NCI-H774 (cell line): ENCODE measurements at regions not wholly inside any gene's neighbourhood (a gene's known extent, or its start where the extent isn't known, plus 50 kb on each side); places are given as distances from the start of the nearest gene placed in this dataset.
"Not testable (repeated sequence)": the region's sequence is repeated elsewhere in the genome, so short reads cannot be mapped to it uniquely, and the experiment has no call there.

Experiments used
- DNase-seq: peaks from one replicate; lab custom pipeline; 2025; lab: John Stamatoyannopoulos, UW

GRCh38 chr21:23886828-23887724, 1720.2 kb downstream of the MRPL39 start:
- no peak for DNase-seq

- no peak for DNase-seq
These were observed 1725.5 kb downstream of the MRPL39 start for GRCh38 chr21:23881783-23882182.

- no peak for DNase-seq
These were observed 1730.2 kb downstream of the MRPL39 start for GRCh38 chr21:23876925-23877558.

- DNase-seq = no peak
These were observed 1733.0 kb downstream of the MRPL39 start for GRCh38 chr21:23874271-23874670.

DNA sequence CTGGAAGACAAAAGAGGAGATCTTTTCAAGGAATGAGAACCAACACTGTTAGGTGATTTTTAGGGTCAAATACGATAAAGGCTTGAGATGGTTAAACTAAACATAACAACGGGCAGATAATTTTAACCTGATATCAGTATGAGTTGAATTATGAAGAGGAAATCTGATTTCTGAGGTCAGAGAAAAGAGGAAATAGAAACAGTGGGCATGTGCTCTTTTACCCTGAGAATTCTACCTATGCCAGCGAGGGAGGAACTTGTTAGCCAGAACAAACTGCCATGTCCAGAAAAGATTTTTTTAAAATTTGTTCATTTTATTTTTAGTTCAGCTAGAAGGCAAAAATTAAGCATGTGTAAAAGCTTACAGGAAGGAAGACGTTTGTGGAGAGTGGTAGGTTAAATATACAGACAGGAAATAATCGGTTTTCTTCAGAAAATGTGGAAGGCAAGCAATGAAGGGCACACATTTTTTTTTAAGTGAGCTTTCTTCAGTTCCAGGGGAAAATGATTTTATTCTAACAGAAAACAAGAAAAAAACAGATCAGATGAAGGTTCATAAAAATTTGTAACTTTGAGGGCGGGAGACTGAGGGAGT, 1745.3 kb downstream of the MRPL39 start:
- no peak for DNase-seq

DNA sequence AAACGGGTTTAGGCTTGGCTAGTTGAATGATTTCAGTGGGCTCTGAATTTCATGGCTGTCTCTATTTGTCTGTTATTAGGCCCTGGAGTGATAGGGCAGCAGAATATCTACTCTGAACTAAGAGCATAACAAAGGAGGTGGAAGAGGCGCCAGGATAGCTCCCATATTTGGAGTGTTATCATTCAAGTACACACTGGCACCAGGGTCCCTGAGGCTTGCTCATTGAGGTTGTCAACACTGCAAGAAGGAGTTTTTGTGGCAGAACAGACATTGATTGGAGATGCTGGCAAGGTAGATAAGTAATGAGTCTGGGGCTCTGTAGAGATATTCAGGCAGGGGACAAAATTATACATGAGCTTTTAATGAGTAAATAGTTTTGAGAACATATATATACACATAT, 1748.4 kb downstream of the MRPL39 start:
- DNase-seq = no peak

DNA sequence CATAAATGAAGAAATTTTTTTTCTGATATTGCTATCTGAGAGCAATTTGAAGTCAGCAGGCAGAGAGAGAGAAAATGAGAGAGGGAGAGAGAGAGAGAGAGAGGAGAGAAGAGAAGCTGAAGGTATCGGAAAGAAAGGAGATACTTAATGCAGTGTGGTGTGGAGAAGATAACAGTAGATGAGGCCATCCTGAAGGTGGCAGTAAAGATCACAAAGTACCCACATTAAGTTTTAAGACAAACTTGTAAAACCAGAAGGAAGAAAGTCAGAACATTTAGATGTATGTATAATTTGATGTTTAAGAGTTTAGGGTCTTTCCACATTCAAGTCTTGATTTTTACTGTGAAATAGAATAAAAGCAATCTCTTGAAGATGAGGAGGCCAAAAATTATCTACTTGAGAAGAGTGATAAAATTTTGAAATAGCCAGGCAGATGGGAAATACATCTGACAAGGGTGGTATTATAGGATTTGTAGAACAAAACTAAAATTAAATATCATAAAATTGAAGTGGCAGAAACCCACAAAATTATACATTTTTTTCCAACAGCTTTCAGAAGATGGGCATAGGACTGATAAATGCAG, 1753.4 kb downstream of the MRPL39 start:
- DNase-seq = no peak

DNA sequence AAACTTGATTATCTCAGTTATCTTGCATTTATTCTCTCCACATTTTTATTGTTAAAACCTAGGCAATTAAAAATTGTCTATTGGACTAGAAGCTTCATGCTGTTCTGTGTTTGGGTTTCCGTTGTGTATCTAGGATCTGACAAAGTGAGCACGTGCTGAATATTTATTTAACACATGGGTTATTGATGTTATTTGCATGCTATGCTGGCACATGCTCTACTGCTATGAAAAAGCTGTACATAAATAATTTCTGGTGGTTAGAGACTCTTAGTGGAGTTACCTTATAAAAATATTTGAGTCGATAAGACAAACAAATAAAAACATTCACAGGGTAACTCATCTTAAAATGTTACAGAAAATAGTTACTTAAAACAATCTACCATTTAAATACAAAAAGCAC, 1769.7 kb downstream of the MRPL39 start:
- no peak for DNase-seq

DNA sequence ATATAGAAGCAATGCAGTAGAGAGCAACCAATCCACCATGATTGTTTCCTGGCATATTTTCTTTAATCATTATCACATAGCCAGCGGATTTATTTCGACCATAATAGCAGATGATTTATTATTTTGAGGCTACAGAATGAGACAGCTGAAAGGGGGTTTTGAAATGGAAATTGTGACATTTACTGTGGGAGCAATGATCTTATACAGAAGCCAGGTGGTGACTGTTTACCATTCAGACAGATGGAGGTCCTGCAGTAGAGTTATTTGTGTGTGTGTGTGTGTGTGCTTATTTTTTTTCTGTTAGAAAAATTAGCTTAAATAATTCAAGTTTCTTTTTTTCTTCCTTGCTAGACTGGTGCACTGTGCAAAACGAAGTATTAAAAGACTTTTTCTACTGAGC, 1784.5 kb downstream of the MRPL39 start:
- no peak for DNase-seq

DNA sequence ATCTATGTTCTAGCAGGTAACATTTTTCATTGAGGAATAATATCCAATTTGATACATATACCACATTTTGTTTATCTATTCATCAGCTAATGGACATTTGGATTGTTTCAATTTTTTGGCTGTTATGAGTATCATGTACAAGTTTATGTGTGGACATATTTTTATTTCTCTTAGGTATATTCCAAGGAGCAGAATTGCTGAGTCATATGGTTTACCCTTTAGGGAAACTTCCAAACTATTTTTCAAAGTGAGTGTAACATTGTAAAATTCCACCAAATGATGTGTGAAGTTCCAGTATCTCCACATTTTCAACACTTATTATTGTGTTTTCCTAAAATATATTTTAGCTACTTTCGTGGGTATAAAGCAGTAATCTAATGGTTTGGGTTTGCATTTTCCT, 1789.9 kb downstream of the MRPL39 start:
- no peak for DNase-seq

- DNase-seq = no peak
These were observed 1794.8 kb downstream of the MRPL39 start for GRCh38 chr21:23812485-23812884.

DNA sequence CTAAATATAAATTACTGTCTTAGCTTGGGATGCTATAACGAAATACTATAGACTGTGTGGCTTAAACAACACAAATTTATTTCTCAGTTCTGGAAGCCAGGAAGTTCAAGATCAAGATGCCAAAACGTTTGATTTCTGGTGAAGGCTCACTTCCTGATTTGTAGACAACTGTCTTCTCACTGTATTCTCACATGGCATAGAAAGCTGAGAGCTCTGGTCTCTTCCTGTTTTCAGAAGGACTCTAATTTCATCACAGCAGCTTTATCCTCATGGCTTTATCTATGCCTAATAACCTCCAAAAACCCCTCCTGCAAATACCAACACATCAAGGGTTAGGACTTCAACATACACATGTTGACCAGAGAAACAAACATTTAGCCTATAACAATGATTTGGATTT, 1795.5 kb downstream of the MRPL39 start:
- DNase-seq = no peak

DNA sequence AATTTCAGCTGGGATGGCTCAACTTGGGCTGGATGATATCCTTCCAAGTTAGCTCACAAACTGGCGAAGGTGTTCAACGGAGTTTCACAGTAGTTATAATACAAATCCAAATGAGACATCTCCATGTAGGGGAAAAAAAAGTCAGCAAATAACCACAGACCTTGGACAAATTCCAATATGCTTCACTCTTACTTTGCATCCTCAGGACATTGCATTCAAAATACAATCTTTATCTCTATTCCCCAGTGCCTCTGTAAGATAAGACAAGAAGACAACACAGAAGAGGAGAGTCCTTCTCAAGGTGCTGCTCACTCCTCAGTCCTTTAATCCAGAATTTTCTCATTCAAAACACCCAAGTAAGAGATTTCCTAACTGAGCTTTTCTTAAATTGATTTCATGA, 1797.7 kb downstream of the MRPL39 start:
- DNase-seq = no peak

GRCh38 chr21:23806966-23807548, 1800.2 kb downstream of the MRPL39 start:
- DNase-seq = not testable (repeated sequence)

GRCh38 chr21:23804866-23805265, 1802.4 kb downstream of the MRPL39 start:
- no peak for DNase-seq

- no peak for DNase-seq
These were observed 1806.0 kb downstream of the MRPL39 start for GRCh38 chr21:23801292-23801691.

- no peak for DNase-seq
These were observed 1807.9 kb downstream of the MRPL39 start for GRCh38 chr21:23799376-23799775.

DNA sequence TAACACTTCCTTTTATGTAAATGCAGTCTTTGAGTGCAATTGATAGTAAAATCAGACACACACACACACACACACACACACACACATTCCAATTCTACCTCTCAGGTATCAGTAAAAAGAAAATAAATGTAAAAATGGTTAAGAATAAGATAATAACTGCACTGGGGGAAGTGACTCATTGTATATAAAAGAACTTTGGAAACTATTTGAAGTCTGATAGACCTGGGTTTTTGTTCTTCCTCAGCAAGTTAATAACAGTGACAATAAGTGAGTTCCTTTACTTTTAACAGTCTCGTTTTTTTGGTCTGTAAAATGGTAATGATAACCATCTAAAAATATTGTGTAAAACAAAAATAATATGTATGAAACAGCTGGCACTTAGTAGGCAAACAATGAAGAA, 1815.0 kb downstream of the MRPL39 start:
- no peak for DNase-seq

DNA sequence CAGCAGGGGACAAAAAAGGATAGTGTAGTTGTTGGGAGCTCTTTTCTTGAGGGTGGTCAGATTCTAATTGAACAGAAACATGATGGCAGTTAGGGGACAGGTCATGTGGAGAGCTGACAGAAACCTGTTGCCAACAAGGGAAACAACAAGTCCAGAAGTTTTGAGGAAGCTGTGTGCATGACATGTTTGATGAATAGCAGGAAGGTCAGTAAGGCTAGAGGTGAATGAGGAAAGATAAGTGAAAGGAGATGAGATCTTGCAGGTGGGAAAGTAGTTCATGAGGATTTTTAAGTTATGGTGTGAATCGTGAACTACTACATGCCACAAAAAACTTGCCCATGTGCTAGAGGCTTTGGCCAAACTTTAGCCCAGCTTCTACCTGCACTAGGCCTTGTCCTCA, 1817.4 kb downstream of the MRPL39 start:
- no peak for DNase-seq

- no peak for DNase-seq
These were observed 1827.0 kb downstream of the MRPL39 start for GRCh38 chr21:23780326-23780725.

DNA sequence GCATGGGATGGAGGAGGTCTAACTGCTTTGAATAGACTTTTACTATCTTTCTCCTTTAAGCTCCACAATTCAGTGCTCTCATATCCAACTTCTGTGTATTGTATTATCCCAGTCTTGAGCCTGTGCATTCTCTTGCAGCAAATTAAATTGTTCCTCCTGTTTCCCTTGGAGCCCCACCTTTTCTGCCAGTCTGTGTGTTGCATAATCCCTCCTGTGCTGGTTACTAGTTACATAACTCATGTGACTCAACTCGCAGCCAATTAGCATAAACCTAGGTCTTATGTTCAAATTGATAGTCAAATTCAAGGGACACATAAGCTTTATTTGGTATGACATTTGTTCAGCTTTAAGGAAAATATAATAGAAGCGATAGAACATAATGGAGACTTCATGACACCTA, 1863.5 kb downstream of the MRPL39 start:
- no peak for DNase-seq

- DNase-seq = no peak
These were observed 1866.8 kb downstream of the MRPL39 start for GRCh38 chr21:23740463-23740862.
